ENCODE measurements at regions not wholly inside any gene's neighbourhood (a gene's known extent, or its start where the extent isn't known, plus 50 kb on each side); places are given as distances from the start of the nearest gene placed in this dataset.

GRCh38 chr10:109616359-109616980, 306.8 kb downstream of the XPNPEP1 start:
- Histone ChIP-seq H3K18ac (ENCODE audit: extremely low read depth, low read length) (no peak overlapping the region), H2AFZ (ENCODE audit: low read length) (no peak overlapping the region), H2BK5ac (ENCODE audit: low read depth, low read length) (no peak overlapping the region), H3K27me3 (replicated peaks in 1 of 4; ENCODE audit: control insufficient read depth in 3 of 4, extremely low read depth in 1 of 4, insufficient read depth in 3 of 4, low read length in 3 of 4) (no peaks in the 10 kb centered on the region), H2BK12ac (ENCODE audit: low read depth, low read length) (no peak overlapping the region), H3K14ac (ENCODE audit: insufficient read length) (no peak overlapping the region), H2BK15ac (ENCODE audit: low read length) (no peak overlapping the region), H3K9ac (replicated peaks in 1 of 4; ENCODE audit: extremely low read depth in 1 of 4, low read depth in 3 of 4, low read length in 3 of 4) (no peak overlapping the region), H3K79me1 (ENCODE audit: low read depth, low read length) (no peaks in the 10 kb centered on the region), H2BK120ac (replicated peaks; ENCODE audit: low read depth, low read length) (no peak overlapping the region), H3K27ac (ENCODE audit: low read depth, low read length) (no peak overlapping the region), H3K4me2 (ENCODE audit: insufficient read depth in 1 of 2, low read depth in 2 of 2, low read length in 2 of 2) (no peak overlapping the region), H2BK20ac (ENCODE audit: low read length) (no peak overlapping the region), H3K23ac (ENCODE audit: insufficient read length) (no peak overlapping the region), H4K5ac (ENCODE audit: insufficient read length, low read depth, low read length) (no peak overlapping the region), H3K4me1 (replicated peaks in 1 of 4; ENCODE audit: control insufficient read depth in 3 of 4, insufficient read depth in 4 of 4, low read length in 3 of 4) (no peaks in the 10 kb centered on the region), H3K9me3 (ENCODE audit: insufficient read depth in 2 of 2, low read depth in 1 of 2, low read length in 1 of 2) (no peaks in the 10 kb centered on the region), H3K4ac (replicated peaks; ENCODE audit: insufficient read length, low read depth, low read length) (no peak overlapping the region), H3K56ac (replicated peaks; ENCODE audit: insufficient read length, low read depth, low read length) (no peak overlapping the region), H2AK5ac (ENCODE audit: low read depth, low read length) (no peak overlapping the region), H3K23me2 (ENCODE audit: low read depth, low read length) (no peaks in the 10 kb centered on the region), H3K4me3 (ENCODE audit: extremely low read depth in 1 of 4, insufficient read depth in 2 of 4, low read depth in 3 of 4, low read length in 4 of 4) (no peak overlapping the region), H4K91ac (replicated peaks; ENCODE audit: insufficient read length, low read length) (no peak overlapping the region), H4K20me1 (replicated peaks in 1 of 2; ENCODE audit: control insufficient read depth in 1 of 2, insufficient read depth in 2 of 2, low read length in 2 of 2) (no peaks in the 10 kb centered on the region), H3K79me2 (ENCODE audit: control insufficient read depth in 1 of 2, insufficient read depth in 2 of 2, low read length in 2 of 2) (no peaks in the 10 kb centered on the region), H4K8ac (ENCODE audit: extremely low read depth, insufficient read depth, low read length) (no peak overlapping the region), H3K36me3 (ENCODE audit: control insufficient read depth in 2 of 4, insufficient read depth in 4 of 4, low read length in 3 of 4) (no peaks in the 10 kb centered on the region)
- TF ChIP-seq ATF3 (IDR thresholded peaks at IDR 0.05; ENCODE audit: insufficient read depth, low read depth, low read length), result no peak
- TF ChIP-seq SP4 (IDR thresholded peaks at IDR 0.05; ENCODE audit: low read length), result no peak
- no peak for TF ChIP-seq EP300 (IDR thresholded peaks at IDR 0.05; ENCODE audit: borderline replicate concordance in 1 of 2, low read depth in 2 of 2, low read length in 2 of 2)
- TF ChIP-seq SAP30 (IDR thresholded peaks at IDR 0.05; ENCODE audit: insufficient read depth, insufficient replicate concordance, low read length), result no peak
- no peak for TF ChIP-seq TAF7 (optimal IDR thresholded peaks at IDR 0.05; ENCODE audit: borderline replicate concordance, low read depth, low read length)
- TF ChIP-seq KDM1A (IDR thresholded peaks at IDR 0.05; ENCODE audit: borderline replicate concordance, low read length), result no peak
- no peak for TF ChIP-seq SIRT6 (IDR thresholded peaks at IDR 0.05; ENCODE audit: low read length)
- no peak for TF ChIP-seq ATF2 (IDR thresholded peaks at IDR 0.05; ENCODE audit: low read length)
- no peak for TF ChIP-seq TCF12 (IDR thresholded peaks at IDR 0.05; ENCODE audit: low read depth, low read length)
- FAIRE-seq, result no peak
- ChIA-PET CTCF (ENCODE audit: partially characterized antibody) (interaction anchor here (1.0 to 1.1 kb wide), 2 partner anchors 12 to 76 kb away, joined by 3 read pairs; no protein-coding TSS in a partner anchor), POLR2A (ENCODE audit: partially characterized antibody) (no interaction called here)
- WGBS, 2 experiments (ENCODE audit: extremely low coverage in 1 of 2, insufficient coverage in 1 of 2, insufficient read length in 1 of 2, insufficient replicate concordance in 2 of 2, low coverage in 1 of 2, low lambda C conversion rate in 2 of 2, missing lambda C conversion rate in 1 of 2), result 90% methylated on average over 3 of the region's 3 CpGs; no CpG with 5 or more reads in 1 of the 2 experiments
- DNase-seq (ENCODE audit: low read depth in 1 of 2, low spot score in 2 of 2), result no peak
